Left ventricle myocardium inferior (tissue), 1 donor: ENCODE measurements at regions not wholly inside any gene's neighbourhood (a gene's known extent, or its start where the extent isn't known, plus 50 kb on each side); places are given as distances from the start of the nearest gene placed in this dataset.

Experiments
- DNase-seq: peaks from one replicate; pipeline ENCODE4 v3.0.0-alpha.2; 2020
- H3K27ac ChIP-seq: fragments of 200-600 bp; replicated peaks from 2 replicates; pipeline ENCODE4 v1.8.0; 2021
- H3K27me3 ChIP-seq: fragments of 200-600 bp; 2 replicates; pipeline ENCODE4 v1.8.0; 2021; ENCODE audit warnings: low read depth
- H3K36me3 ChIP-seq: fragments of 200-600 bp; 2 replicates; pipeline ENCODE4 v1.8.0; 2021
- H3K4me1 ChIP-seq: fragments of 200-600 bp; 2 replicates; pipeline ENCODE4 v1.8.0; 2021
- H3K4me3 ChIP-seq: fragments of 200-600 bp; 2 replicates; pipeline ENCODE4 v1.8.0; 2021; ENCODE audit warnings: mild to moderate bottlenecking, moderate library complexity
- H3K9me3 ChIP-seq: fragments of 200-600 bp; replicated peaks from 2 replicates; pipeline ENCODE4 v1.8.0; 2021
- intact Hi-C: fragments of 100-400 bp; cut with micrococcal nuclease; formaldehyde crosslinking; loops from one replicate; pipeline ENCODE4 v1.11.0; 2022
- TF ChIP-seq, protein P1 (sequence below): fragments of 200-600 bp; IDR thresholded peaks from 2 replicates; pipeline ENCODE4 v1.8.0; 2021; ENCODE audit warnings: antibody characterized with exemption, mild to moderate bottlenecking, borderline replicate concordance
- donor health status: DM: no; HTN: yes; CAD: no; lungs with severe emphysema.

- Histone ChIP-seq H3K36me3 (no peaks in the 10 kb centered on the region), H3K4me3 (no peak overlapping the region), H3K4me1 (no peaks in the 10 kb centered on the region), H3K27ac (no peak overlapping the region), H3K9me3 (no peaks in the 10 kb centered on the region), H3K27me3 (peaks cover 6% of the 10 kb centered on the region)
- TF ChIP-seq, protein P1, sequence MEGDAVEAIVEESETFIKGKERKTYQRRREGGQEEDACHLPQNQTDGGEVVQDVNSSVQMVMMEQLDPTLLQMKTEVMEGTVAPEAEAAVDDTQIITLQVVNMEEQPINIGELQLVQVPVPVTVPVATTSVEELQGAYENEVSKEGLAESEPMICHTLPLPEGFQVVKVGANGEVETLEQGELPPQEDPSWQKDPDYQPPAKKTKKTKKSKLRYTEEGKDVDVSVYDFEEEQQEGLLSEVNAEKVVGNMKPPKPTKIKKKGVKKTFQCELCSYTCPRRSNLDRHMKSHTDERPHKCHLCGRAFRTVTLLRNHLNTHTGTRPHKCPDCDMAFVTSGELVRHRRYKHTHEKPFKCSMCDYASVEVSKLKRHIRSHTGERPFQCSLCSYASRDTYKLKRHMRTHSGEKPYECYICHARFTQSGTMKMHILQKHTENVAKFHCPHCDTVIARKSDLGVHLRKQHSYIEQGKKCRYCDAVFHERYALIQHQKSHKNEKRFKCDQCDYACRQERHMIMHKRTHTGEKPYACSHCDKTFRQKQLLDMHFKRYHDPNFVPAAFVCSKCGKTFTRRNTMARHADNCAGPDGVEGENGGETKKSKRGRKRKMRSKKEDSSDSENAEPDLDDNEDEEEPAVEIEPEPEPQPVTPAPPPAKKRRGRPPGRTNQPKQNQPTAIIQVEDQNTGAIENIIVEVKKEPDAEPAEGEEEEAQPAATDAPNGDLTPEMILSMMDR = no peak
- intact Hi-C loops = no loop called here
- no peak for DNase-seq
These were observed 1523.5 kb downstream of the AACS start for GRCh38 chr12:126588586-126589249.

DNA sequence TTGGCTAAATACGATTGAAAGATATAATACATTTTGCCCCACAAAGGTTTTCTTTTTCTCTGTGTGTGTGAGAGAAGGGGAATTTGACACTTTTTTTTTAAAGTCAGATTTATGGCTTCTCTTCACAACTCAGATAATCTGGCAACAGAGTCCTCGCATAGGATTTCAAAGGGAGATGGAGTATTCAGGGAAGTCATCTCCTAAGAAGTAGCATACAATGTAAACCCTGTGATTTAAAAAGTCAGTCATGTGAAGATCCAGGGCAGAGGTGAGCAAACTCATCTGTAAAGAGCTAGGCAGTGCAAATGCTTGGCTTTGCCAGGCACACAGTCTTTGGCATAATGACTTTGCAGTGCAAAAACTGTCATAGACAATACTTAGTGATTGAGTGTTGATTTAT, 1526.3 kb downstream of the AACS start:
- Histone ChIP-seq H3K27ac (no peak overlapping the region), H3K36me3 (no peaks in the 10 kb centered on the region), H3K9me3 (no peaks in the 10 kb centered on the region), H3K27me3 (peaks cover 6% of the 10 kb centered on the region), H3K4me1 (no peaks in the 10 kb centered on the region), H3K4me3 (no peak overlapping the region)
- intact Hi-C loops = no loop called here
- DNase-seq = no peak
- TF ChIP-seq, protein P1 = no peak

DNA sequence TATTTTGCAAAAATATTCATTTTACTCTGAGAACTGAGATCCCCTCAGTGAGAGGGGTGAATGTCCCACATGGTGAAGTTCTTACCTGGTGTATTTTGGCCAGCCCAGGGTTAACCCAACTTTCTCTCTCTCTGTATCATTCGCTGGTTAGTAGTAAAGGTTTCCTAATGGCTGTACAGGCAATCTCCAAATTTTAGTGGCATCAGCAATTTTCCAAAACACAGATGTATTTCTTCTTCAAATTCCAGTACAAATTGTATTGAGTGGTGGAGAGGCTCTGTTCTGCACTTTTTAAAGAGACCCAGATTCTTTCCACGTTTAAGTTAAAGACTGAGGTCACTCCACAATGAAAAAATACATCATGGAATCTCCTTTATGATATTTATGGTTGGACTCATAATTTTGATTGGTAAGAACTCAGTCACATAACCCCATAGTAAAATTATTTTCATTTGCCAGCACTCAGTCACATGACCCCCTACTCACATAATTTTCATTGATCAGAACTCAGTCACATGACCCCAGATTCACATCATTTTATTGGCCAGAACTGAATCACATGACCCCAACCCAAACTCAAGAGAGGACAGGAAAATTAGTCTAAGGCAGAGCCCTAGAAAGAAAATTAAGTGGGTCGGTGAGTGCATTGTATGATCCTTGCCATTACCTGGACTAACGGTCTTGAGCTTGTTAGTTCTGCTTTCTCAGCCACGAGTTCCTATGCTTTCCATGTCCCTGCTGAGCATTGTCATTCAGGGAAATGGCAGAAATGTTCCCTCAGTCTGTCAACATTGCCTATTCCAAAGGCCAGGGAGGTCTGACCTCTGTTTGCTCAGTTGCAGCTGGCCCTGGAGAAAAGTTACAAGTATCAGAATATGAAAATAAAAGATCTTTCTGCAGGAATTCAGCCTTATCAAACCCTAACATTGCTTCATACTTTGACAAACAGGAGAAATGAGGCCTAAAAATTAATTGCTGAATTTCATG, 1536.2 kb downstream of the AACS start:
- TF ChIP-seq, protein P1 = no peak
- Histone ChIP-seq H3K27ac (no peak overlapping the region), H3K4me3 (no peak overlapping the region), H3K4me1 (no peaks in the 10 kb centered on the region), H3K27me3 (no peaks in the 10 kb centered on the region), H3K9me3 (no peaks in the 10 kb centered on the region), H3K36me3 (no peaks in the 10 kb centered on the region)
- DNase-seq = no peak
- intact Hi-C loops = no loop called here

DNA sequence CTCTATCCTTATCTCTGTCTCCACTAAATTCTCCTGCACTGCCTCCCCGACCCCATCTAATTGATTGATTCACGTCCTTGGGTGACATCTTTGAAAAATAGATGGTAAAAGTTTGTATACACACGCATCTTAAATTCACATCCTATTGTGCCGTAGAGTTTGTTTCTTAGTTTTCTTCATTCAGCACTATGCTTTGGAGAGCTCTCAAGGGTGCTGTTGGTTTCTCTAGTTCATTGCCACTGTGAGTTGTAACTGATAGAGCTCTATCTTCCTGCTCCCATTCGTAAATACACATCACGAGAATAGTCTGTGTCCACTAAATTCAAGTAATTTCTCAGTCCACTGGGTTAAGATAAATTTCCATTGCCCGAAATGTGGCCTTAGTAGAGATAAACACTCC, 1537.4 kb downstream of the AACS start:
- no peak overlapping the region for H3K4me3 ChIP-seq
- H3K27ac ChIP-seq = no peak overlapping the region
- no peak for DNase-seq
- H3K36me3 ChIP-seq = no peaks in the 10 kb centered on the region
- intact Hi-C loops = no loop called here
- no peaks in the 10 kb centered on the region for H3K9me3 ChIP-seq
- H3K27me3 ChIP-seq = no peaks in the 10 kb centered on the region
- TF ChIP-seq, protein P1 = no peak
- no peaks in the 10 kb centered on the region for H3K4me1 ChIP-seq

DNA sequence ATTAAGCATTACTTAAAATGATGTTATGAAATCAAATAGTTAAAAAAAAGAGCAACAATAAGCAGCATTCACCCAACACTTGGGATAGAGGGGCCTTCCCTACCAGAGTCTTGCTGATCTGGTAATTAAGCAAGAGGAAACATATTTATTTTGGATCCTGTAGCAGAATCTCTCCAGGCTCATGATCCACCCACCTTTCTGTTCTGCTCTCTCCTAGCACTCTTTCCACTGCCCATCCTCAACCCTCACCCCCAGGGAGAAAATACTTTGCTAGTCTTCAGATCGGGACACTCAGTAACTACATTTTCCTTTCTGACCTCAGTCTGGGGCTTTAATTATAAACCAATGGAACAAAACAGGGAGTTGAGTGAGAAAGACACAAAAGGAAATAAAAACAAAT, 1541.9 kb downstream of the AACS start:
- TF ChIP-seq, protein P1 = no peak
- no peaks in the 10 kb centered on the region for H3K27me3 ChIP-seq
- no peak overlapping the region for H3K27ac ChIP-seq
- no peak overlapping the region for H3K4me3 ChIP-seq
- intact Hi-C loops = no loop called here
- DNase-seq = no peak
- H3K9me3 ChIP-seq = peaks cover 21% of the 10 kb centered on the region
- H3K4me1 ChIP-seq = peaks cover 4% of the 10 kb centered on the region
- H3K36me3 ChIP-seq = no peaks in the 10 kb centered on the region
